ENCODE measurements at regions not wholly inside any gene's neighbourhood (a gene's known extent, or its start where the extent isn't known, plus 50 kb on each side); places are given as distances from the start of the nearest gene placed in this dataset.

GRCh38 chr21:27681038-27681437 is 714.1 kb upstream of the ADAMTS5 start:
- H3K4me2 ChIP-seq (ENCODE audit: low read length), result no peak overlapping the region
- peaks cover 13% of the 10 kb centered on the region for H3K4me1 Mint-ChIP-seq (ENCODE audit: low read depth, unreplicated experiment)
- H3K79me2 ChIP-seq (ENCODE audit: insufficient read depth, low read length), result no peaks in the 10 kb centered on the region
- FAIRE-seq (no peak), DNase-seq (ENCODE audit: low read depth) (no peak)
- H3K4me3 ChIP-seq (ENCODE audit: insufficient read depth, low read depth, low read length), result no peak overlapping the region
- TF ChIP-seq EZH2 (IDR thresholded peaks at IDR 0.05; ENCODE audit: insufficient read depth, low read length) (no peak), CTCF (IDR thresholded peaks at IDR 0.05; ENCODE audit: insufficient read depth, low read depth, low read length) (no peak)
- H4K20me1 ChIP-seq (ENCODE audit: insufficient read depth, low read length), result no peaks in the 10 kb centered on the region
- H3K36me3 ChIP-seq (ENCODE audit: insufficient read depth, low read length), result no peaks in the 10 kb centered on the region
- no peaks in the 10 kb centered on the region for H3K36me3 Mint-ChIP-seq (ENCODE audit: low read depth, unreplicated experiment)
- no peak overlapping the region for H3K27ac ChIP-seq (ENCODE audit: low read depth, low read length)
- no peaks in the 10 kb centered on the region for H3K4me1 ChIP-seq (ENCODE audit: insufficient read depth, low read length)
- H3K27ac Mint-ChIP-seq (ENCODE audit: unreplicated experiment), result no peak overlapping the region
- no peak overlapping the region for H2AFZ ChIP-seq (ENCODE audit: low read depth, low read length)
- no peaks in the 10 kb centered on the region for H3K9me3 ChIP-seq (ENCODE audit: insufficient read depth, low read depth, low read length)
- no peaks in the 10 kb centered on the region for H3K27me3 Mint-ChIP-seq (ENCODE audit: low read depth, unreplicated experiment)
- no peaks in the 10 kb centered on the region for H3K27me3 ChIP-seq (ENCODE audit: insufficient read depth, low read length)
- no peak overlapping the region for H3K4me3 Mint-ChIP-seq (ENCODE audit: unreplicated experiment)
- no peak overlapping the region for H3K9ac ChIP-seq (ENCODE audit: low read length)
- H3K9me3 Mint-ChIP-seq (ENCODE audit: unreplicated experiment), result no peaks in the 10 kb centered on the region

- no peaks in the 10 kb centered on the region for H3K36me3 ChIP-seq (ENCODE audit: insufficient read depth, low read length)
- no peak overlapping the region for H3K9ac ChIP-seq (ENCODE audit: low read length)
- TF ChIP-seq EZH2 (IDR thresholded peaks at IDR 0.05; ENCODE audit: insufficient read depth, low read length) (no peak), CTCF (IDR thresholded peaks at IDR 0.05; ENCODE audit: insufficient read depth, low read depth, low read length) (no peak)
- H3K27ac ChIP-seq (ENCODE audit: low read depth, low read length), result no peak overlapping the region
- H3K9me3 ChIP-seq (ENCODE audit: insufficient read depth, low read depth, low read length), result no peaks in the 10 kb centered on the region
- H3K4me1 ChIP-seq (ENCODE audit: insufficient read depth, low read length), result no peaks in the 10 kb centered on the region
- DNase-seq (ENCODE audit: low read depth), result no peak
- no peak overlapping the region for H2AFZ ChIP-seq (ENCODE audit: low read depth, low read length)
- no peaks in the 10 kb centered on the region for H3K27me3 ChIP-seq (ENCODE audit: insufficient read depth, low read length)
- H3K36me3 Mint-ChIP-seq (ENCODE audit: low read depth, unreplicated experiment), result no peaks in the 10 kb centered on the region
- no peak overlapping the region for H3K27ac Mint-ChIP-seq (ENCODE audit: unreplicated experiment)
- H3K4me3 Mint-ChIP-seq (ENCODE audit: unreplicated experiment), result no peak overlapping the region
- no peak overlapping the region for H3K4me2 ChIP-seq (ENCODE audit: low read length)
- FAIRE-seq, result no peak
- no peaks in the 10 kb centered on the region for H3K27me3 Mint-ChIP-seq (ENCODE audit: low read depth, unreplicated experiment)
- no peaks in the 10 kb centered on the region for H3K9me3 Mint-ChIP-seq (ENCODE audit: unreplicated experiment)
- no peak overlapping the region for H3K4me3 ChIP-seq (ENCODE audit: insufficient read depth, low read depth, low read length)
- no peaks in the 10 kb centered on the region for H4K20me1 ChIP-seq (ENCODE audit: insufficient read depth, low read length)
- peaks cover 13% of the 10 kb centered on the region for H3K4me1 Mint-ChIP-seq (ENCODE audit: low read depth, unreplicated experiment)
- H3K79me2 ChIP-seq (ENCODE audit: insufficient read depth, low read length), result no peaks in the 10 kb centered on the region
These were observed 713.3 kb upstream of the ADAMTS5 start for GRCh38 chr21:27680181-27680580.

GRCh38 chr21:27678511-27678910 is 711.6 kb upstream of the ADAMTS5 start:
- no peak for FAIRE-seq
- H3K9me3 Mint-ChIP-seq (ENCODE audit: unreplicated experiment), result no peaks in the 10 kb centered on the region

More at GRCh38 chr21:27678511-27678910, 711.6 kb upstream of the ADAMTS5 start:
- no peaks in the 10 kb centered on the region for H3K27me3 Mint-ChIP-seq (ENCODE audit: low read depth, unreplicated experiment)
- no peak overlapping the region for H2AFZ ChIP-seq (ENCODE audit: low read depth, low read length)
- no peaks in the 10 kb centered on the region for H3K9me3 ChIP-seq (ENCODE audit: insufficient read depth, low read depth, low read length)
- no peak overlapping the region for H3K9ac ChIP-seq (ENCODE audit: low read length)
- no peaks in the 10 kb centered on the region for H3K27me3 ChIP-seq (ENCODE audit: insufficient read depth, low read length)
- no peak overlapping the region for H3K4me2 ChIP-seq (ENCODE audit: low read length)
- H3K4me3 Mint-ChIP-seq (ENCODE audit: unreplicated experiment), result no peak overlapping the region
- DNase-seq (ENCODE audit: low read depth), result no peak
- no peaks in the 10 kb centered on the region for H3K79me2 ChIP-seq (ENCODE audit: insufficient read depth, low read length)
- H3K36me3 ChIP-seq (ENCODE audit: insufficient read depth, low read length), result no peaks in the 10 kb centered on the region
- no peak overlapping the region for H3K27ac Mint-ChIP-seq (ENCODE audit: unreplicated experiment)
- peaks cover 18% of the 10 kb centered on the region for H3K4me1 Mint-ChIP-seq (ENCODE audit: low read depth, unreplicated experiment)
- H3K4me3 ChIP-seq (ENCODE audit: insufficient read depth, low read depth, low read length), result no peak overlapping the region
- no peak overlapping the region for H3K27ac ChIP-seq (ENCODE audit: low read depth, low read length)
- H3K4me1 ChIP-seq (ENCODE audit: insufficient read depth, low read length), result no peaks in the 10 kb centered on the region
- TF ChIP-seq EZH2 (IDR thresholded peaks at IDR 0.05; ENCODE audit: insufficient read depth, low read length) (no peak), CTCF (IDR thresholded peaks at IDR 0.05; ENCODE audit: insufficient read depth, low read depth, low read length) (no peak)
- H3K36me3 Mint-ChIP-seq (ENCODE audit: low read depth, unreplicated experiment), result no peaks in the 10 kb centered on the region
- H4K20me1 ChIP-seq (ENCODE audit: insufficient read depth, low read length), result no peaks in the 10 kb centered on the region
